ENCODE measurements at regions not wholly inside any gene's neighbourhood (a gene's known extent, or its start where the extent isn't known, plus 50 kb on each side); places are given as distances from the start of the nearest gene placed in this dataset.
A peak's percentile ranks its signal among the peaks of the same experiment; 100 is the strongest.

DNA sequence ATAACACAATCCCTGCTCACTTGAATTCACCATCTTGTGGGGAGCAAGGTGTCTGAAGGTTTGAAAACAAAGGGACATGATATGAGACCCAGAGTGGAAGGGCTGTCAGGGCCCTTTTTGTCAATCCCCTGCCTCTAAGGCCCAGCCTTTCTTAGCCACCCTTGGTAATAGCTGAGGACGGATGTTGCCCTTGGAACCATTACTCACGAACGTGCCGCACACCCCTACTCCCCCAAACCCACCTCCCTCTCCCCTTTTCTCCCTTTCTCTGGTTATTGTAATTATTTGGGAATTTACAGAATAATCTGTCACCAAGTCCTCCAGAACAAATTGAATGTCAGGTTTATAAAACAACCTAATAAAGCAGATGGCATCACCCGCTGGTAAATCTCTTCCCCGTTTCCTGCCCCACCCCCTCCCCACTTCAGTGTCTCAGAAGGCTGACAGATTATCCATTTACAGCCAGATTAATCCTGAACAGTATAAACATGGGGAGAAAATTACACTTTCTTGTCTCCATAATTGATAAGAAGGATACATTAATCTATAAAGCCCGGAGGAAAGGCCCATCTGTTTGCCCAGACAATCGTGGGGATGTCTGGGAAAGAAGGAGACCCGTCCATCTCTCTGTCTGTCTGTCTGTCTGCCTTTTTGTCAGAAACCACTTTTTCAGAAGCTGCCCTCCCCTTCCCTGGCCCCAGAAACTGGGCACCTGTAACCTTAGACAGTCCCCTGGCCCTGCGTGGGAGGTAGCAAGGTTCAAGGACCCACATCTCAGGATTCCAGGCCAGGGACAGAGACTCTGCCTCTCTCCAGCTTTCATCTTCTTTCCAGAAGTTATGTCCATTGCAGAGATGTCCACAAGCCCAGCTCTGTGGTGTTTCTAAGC, 60.6 kb upstream of the CD34 start:
- DNase-seq (ENCODE audit: low spot score): no peak

DNA sequence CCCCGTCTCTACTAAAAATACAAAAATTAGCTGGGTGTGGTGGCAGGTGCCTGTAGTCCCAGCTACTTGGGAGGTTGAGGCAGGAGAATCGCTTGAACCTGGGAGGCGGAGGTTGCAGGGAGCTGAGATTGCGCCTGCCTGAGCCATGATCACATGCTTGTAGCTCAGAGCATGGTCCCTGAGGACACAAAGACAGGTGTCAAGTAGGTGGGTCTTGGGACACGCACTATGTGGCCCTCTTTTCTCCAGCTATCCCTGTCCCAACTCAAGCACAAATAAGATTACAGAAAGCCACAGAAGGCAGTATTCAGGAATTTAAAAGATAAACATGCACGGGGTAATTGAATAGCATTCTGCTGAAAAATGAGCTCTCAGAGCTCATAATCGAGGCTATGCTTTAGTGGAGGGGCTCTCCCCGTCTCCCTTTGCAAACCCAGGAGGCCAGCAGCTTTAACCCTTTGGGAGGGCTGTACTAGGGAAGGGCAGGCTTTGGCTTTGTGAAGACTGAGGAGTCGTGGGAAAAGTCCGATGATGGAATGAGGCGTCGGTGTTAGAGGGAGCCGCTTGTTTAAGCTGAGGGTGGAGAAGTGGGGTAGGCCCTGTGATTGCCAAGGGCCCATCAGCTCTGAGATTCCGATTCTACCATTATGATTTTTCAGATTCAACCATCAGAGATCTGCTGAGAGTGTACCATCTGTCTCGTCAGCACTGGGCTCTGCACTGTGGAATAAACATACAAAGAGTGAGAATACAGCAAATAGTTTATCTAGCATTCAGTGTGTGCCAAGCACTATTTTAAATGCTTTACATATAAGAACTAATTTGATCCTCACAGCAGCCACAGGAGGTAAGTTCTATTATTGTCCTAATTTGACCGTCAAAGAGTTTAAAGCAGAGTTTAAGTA, 59.7 kb upstream of the CD34 start:
- no peak for DNase-seq (ENCODE audit: low spot score)

DNA sequence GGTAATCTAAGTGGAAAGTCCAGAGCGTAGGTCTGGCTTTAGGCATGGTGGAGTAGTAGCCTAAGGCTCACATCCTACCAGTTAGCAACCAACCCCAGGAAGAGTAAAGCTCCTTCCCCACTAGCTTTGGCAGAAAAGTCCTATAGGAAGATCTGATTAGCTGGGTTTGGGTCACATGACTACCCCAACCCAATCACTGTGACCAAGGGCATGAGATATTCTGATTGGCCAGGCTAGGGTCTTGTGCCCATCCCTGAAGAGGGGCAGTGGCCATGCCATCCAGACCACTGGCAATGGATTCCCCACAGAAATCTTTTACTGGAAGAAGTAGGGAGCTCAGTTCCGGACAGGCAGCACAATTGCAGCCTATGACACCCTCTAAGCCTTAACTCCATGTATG, 58.6 kb upstream of the CD34 start:
- DNase-seq (ENCODE audit: low spot score): no peak

DNA sequence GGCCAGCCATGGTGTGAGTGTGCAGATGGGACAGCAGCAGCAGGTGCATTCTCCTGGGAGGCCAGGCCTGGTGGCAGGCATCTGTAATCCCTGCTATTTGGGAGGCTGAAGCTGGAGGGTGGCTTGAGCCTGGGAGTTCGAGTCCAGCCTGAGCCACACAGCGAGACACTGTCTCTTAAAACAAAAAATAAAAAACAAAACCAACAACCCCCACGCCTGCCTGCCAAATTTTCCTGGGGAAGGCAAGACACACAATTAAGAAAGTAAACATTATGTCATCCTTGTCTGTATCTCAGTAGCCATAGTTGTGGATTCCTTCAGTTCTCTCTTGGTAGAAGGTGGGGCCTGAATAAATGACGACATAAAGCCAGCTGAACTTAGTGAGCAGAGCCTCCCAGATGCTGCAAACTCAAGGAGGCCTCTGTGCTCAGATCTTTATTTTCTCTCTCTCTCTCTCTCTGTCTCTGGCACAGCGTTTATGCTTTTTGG, 57.6 kb upstream of the CD34 start:
- no peak for DNase-seq (ENCODE audit: low spot score)

DNA sequence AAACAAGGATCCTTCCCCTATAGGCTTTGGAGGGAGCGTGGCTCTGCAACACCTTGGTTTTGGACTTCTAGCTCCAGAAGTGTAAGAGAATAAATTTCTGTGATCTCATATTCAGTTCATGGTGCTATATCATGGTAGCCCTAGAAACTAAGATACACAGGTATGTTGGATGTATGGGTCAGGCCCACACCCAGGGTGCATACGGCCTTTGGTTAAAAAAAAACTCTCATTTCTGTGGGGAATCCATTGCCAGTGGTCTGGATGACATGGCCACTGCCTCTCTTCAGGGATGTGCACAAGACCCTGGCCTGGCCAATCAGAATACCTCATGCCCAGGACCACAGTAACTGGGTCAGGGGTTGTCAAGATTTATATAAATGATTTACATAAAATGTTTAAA, 56.8 kb upstream of the CD34 start:
- DNase-seq (ENCODE audit: low spot score): no peak

DNA sequence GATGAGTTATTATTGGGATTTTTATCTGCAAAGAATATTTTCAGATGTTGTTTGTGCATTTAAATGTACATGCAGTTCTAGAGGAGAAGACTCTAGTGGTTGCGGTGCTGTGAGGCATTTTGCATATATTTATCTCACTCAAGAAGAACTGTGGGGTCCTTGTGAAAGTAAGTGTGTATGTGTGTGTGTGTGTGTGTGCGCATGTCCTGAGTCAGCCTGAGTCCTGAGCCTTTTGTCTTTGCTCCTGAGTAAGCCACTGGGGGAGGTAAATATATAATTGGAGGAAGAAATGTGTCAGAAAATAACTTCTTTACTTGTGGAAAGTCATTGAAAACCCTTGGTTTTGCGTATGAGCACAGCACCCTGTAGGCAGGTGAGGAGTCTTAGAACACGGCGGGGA, 55.6 kb upstream of the CD34 start:
- no peak for DNase-seq (ENCODE audit: low spot score)

DNA sequence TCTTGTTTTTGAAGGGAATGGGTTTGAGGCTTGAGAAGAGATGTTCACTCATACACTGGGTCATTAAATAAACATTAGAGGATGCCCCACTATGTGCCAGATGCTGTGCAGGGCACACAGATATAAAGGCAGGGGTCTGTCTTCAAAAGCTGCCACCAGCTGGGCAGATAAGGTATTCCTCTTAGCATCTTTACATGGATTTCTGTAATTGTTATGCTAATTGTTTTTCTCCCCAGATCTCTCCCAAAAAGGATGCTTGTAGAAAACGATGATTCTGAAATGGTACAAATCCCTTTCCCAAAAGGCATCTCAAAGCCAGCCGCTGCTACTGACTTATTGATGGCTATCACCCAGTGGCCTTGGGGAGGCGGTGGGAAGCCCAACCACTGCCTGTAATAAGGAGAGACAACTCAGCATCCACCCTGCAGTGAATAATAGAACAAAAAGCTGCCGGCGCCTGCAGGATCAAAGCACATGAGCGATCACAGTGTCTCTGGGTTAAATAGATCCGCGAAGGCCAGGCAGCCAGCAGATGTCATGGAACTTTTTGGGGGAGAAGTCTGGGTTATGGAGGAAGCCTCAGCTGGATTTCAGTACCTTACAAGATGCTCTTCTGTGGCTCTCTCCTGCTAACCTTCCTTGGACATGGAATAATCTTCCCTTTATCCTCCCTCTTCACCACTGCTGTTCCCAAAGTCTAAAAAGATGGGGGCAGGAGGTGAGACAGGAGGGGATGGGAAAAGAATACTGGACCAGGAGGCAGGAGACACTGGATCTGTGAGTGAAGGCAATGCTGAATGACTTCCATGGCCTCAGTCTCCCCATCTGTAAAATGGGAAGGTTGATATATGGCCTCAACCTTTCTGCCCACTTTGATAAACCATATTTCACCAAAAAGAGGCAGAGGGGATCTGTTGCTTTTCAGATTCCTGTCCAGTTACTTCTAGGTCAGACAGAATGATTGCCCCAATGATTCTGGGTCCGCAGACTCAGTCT, 54.8 kb upstream of the CD34 start:
- DNase-seq (ENCODE audit: low spot score): no peak

DNA sequence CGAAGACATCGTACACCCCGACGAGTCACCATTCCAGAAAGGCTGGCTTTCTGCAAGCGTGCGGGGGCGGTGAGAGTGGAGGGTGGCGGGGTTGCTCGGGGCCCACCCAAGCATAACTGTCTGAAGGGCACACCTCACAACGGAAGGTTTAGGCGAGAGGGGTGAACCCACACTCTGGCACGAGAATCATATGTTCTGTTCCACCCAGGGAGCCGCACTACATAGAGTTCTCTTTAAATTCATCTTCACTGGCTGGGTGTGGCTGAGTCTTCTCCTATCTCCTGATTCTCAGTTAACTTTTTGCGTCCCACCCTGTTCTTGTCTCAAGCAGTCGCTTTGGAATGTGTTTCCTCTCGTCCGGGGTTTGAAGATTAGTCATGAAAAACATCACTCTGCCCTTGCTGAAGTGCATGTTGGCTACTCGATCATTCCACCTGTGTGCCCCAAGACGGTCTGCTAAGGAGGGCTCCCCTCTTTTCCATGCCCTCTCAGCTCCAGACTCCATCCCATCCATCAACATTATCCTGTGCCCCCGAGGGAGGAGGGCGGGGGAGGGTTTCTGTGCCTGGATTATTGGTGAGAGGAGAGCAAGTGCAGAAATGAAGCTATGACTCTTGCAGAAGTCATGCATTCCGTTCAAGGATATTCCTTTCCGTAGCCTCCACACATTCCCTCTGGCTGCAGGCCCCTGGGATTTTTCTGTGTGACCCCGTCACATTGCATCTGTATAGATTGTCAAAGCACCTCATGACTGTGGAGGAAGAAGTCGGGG, 53.5 kb upstream of the CD34 start:
- no peak for DNase-seq (ENCODE audit: low spot score)

DNA sequence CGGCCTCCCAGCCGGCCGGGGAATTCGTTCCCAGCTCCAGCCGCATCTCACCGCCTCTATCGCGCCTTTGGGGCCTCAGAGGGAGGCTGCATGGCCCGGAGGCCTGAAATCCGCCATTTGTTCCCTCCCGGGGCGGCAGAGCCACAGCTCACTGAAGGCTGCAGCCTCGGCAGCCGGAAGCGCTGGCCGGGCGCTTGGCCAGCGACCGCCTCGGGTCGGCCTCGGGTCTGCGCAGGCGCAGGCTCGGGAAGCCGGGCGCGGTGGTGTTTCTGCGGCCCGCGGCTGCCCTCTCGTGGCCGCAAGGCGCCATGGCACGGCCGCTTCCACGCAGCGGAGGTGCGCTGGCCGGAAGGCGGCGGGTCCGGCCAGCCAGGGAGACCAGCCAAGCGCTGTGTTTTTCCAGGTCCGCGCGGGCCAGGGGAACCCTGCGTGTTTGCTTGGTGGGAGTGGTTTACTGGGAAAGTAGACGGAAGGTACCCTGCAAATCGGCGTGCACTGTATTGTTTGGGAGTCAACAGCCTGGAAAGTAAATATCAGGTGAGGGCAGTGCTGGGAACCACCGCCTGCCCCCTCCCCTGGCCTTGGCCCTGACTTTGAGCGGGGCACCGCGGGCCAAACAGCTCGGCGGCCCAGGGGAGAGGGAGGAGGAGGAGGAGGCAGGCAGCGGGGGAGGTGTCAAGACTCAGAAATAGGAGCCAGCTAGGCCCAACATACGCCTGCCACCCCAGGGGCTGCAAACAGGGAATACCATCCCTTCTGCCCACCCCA, 52.7 kb upstream of the CD34 start:
- peak; percentile 84 for DNase-seq (ENCODE audit: low spot score)

DNA sequence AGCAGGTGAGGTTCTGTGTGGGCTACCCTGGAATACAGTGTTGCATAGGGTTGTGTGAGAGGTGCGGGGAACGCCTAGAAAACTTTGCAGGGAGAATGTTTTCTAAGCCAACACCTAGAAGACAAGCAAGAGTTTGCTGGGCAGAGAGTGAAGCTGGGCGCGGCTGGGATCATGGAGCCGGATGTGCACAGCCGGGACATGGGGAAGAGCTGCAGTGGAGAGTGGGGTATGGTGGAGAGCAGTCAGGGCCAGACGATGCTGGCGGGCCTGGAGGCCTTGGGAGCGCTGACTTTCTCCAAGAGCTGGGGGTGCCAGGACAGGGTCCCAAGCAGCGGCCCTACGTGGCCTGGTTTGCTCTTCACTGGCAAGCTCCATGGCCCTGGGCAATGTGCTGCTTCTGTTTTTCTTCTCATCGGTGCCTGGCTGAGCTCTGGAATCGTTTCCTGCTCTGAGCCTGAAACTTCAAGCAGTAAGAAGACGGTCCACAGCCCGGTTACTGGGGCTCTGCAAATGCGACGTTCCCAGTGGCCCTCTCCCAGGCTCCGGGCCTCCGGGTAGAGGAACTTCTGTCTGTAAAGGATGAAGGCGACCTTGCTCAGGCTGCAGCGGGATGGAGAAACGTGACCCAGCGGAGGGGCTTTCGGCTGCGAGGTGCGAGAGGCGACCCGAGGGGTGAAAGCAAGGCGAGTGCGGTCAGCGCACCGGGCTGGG, 51.9 kb upstream of the CD34 start:
- DNase-seq (ENCODE audit: low spot score): peak; percentile 58

All from cerebellar cortex (tissue), 1 donor.